Suppressor macrophage treated with lipopolysaccharide for 4 hours (primary cell): ENCODE measurements at regions not wholly inside any gene's neighbourhood (a gene's known extent, or its start where the extent isn't known, plus 50 kb on each side); places are given as distances from the start of the nearest gene placed in this dataset.

ENCODE experiments used
- DNase-seq: peaks from one replicate; pipeline ENCODE4 v3.0.0-alpha.2; 2020

DNA sequence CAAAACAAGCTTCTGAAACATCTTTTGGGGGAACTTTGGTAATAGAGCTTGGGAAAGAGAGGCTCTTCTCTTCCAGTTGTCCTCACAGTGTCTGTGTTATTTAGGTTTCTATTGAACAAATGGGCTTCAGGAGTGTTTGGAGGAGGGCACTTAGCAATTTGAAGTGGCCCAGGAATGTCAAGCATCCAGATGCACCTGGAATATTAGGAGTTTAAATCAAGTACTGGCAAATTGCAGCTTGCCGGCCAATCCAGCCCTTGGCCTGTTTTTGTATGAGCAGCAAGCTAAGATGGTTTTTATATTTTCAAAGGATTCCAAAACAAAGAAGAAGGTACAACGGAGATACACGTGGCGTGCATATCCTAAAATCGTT is 94.7 kb downstream of the CCDC185 start:
- DNase-seq, result no peak

DNA sequence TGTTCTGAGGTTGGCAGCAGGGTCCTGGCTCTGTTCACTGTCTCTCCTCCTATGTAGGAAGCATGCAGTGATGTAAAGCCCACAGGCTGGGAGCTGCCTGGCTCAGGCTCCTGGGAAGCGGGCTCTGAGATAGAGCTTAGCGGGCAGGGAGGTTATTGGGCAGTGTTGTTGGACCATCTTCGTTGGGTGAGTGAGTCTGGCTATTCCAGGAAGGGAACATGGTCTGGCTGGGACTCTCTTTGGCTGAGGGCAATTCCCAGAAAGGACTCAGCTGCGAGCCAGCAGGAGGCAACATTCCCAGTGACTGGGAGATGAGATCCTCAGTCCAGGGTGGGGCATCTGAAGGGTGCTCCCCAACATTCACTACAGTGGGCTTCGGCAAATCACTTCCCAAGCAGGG is 96.2 kb downstream of the CCDC185 start:
- DNase-seq, result no peak

DNA sequence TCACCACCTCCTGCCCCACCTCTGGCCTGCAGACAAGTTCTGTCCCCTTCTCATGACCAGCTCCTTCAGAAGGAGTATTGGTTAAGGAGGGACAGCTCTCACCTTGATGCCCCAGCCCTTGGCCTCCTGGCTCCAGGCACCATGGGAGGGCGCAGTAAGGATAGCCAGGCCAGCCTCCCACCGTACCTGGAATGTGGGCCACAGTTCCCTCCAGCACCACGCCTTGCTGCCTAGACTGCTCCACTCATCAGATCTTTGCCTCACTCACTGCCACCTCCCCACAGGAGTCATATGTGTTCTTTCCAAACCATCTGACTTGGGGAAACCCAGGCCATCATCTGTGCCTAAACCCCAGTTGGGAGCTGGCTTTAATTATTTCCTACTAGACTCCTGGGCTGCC is 97.0 kb downstream of the CCDC185 start:
- no peak for DNase-seq
